CD14-positive monocyte (primary cell): ENCODE measurements at regions not wholly inside any gene's neighbourhood (a gene's known extent, or its start where the extent isn't known, plus 50 kb on each side); places are given as distances from the start of the nearest gene placed in this dataset.

ENCODE experiments used
- DNase-seq, 3 donors: peaks; one replicate each; pipeline ENCODE4 v3.0.0-alpha.2; 2011 to 2022
- H2AFZ ChIP-seq: 2 replicates; pipeline ENCODE4 v1.6.0; 2012; ENCODE audit warnings: mild to moderate bottlenecking, low read depth, low read length, inconsistent platforms; ENCODE audit not compliant: insufficient read depth, poor library complexity, severe bottlenecking
- H3K27ac ChIP-seq, 2 donors: 1 replicate in 1 of 2; 2 replicates in 1 of 2; pipeline ENCODE4 v1.5.1; 2012 to 2013; ENCODE audit warnings: low read length in 2 of 2, control low read depth in 1 of 2, inconsistent platforms in 1 of 2, low read depth in 1 of 2, mild to moderate bottlenecking in 1 of 2
- H3K27me3 ChIP-seq, 2 donors: one replicate each; pipeline versions ENCODE4 v1.6.0 to v1.6.1; 2011 to 2013; ENCODE audit warnings: low read length in 2 of 2; ENCODE audit not compliant: control insufficient read depth in 2 of 2, insufficient read depth in 2 of 2
- H3K36me3 ChIP-seq, 2 donors: replicated peaks in 1 of 2; 1 replicate in 1 of 2; 2 replicates in 1 of 2; pipeline versions ENCODE4 v1.5.1 to v1.6.1; 2012 to 2013; ENCODE audit warnings: low read length in 2 of 2, control low read depth in 1 of 2, inconsistent platforms in 1 of 2, mild to moderate bottlenecking in 1 of 2; ENCODE audit not compliant: insufficient read depth in 2 of 2, control insufficient read depth in 1 of 2
- H3K4me1 ChIP-seq, 2 donors: 1 replicate in 1 of 2; 2 replicates in 1 of 2; pipeline versions ENCODE4 v1.5.1 to v1.6.1; 2012 to 2013; ENCODE audit warnings: low read length in 2 of 2, control low read depth in 1 of 2, inconsistent platforms in 1 of 2, mild to moderate bottlenecking in 1 of 2, moderate library complexity in 1 of 2; ENCODE audit not compliant: insufficient read depth in 2 of 2, control insufficient read depth in 1 of 2
- H3K4me2 ChIP-seq: replicated peaks from 2 replicates; pipeline ENCODE3; 2012; ENCODE audit warnings: low read length, moderate library complexity, mild to moderate bottlenecking; ENCODE audit not compliant: poor library complexity, severe bottlenecking; ENCODE audit errors: extremely low read depth
- H3K4me3 ChIP-seq, 3 experiments: fragments of 200-600 bp in 1 of 3; sonication (generic) in 1 of 3; replicated peaks in 1 of 3; 1 replicate in 2 of 3; 2 replicates in 1 of 3; pipeline ENCODE4 v1.5.1; 2011 to 2013; ENCODE audit warnings: low read length in 3 of 3, mild to moderate bottlenecking in 3 of 3, control low read depth in 2 of 3, low read depth in 2 of 3, inconsistent platforms in 1 of 3, moderate library complexity in 1 of 3
- H3K79me2 ChIP-seq: 2 replicates; pipeline ENCODE4 v1.6.0; 2012; ENCODE audit warnings: mild to moderate bottlenecking, control low read depth, inconsistent platforms, low read length, moderate library complexity; ENCODE audit not compliant: insufficient read depth
- H3K9ac ChIP-seq: 2 replicates; pipeline ENCODE4 v1.6.0; 2017; ENCODE audit warnings: low read length, mild to moderate bottlenecking; ENCODE audit not compliant: insufficient read depth, poor library complexity, severe bottlenecking
- H3K9me3 ChIP-seq, 2 donors: replicated peaks in 1 of 2; 1 replicate in 1 of 2; 2 replicates in 1 of 2; pipeline versions ENCODE4 v1.5.1 to v1.6.1; 2012 to 2013; ENCODE audit warnings: low read length in 2 of 2, control low read depth in 1 of 2; ENCODE audit not compliant: control insufficient read depth in 1 of 2, insufficient read depth in 1 of 2
- H4K20me1 ChIP-seq: 2 replicates; pipeline ENCODE4 v1.6.0; 2012; ENCODE audit warnings: mild to moderate bottlenecking, low read length, control low read depth, moderate library complexity; ENCODE audit not compliant: insufficient read depth
- H3K27ac Mint-ChIP-seq, 7 donors: one replicate each; pipeline ENCODE4 v1.8.0; 2020; ENCODE audit warnings: mild to moderate bottlenecking in 7 of 7, mixed read lengths in 7 of 7, moderate library complexity in 6 of 7, inconsistent platforms in 2 of 7
- H3K27me3 Mint-ChIP-seq, 3 donors: one replicate each; pipeline ENCODE4 v1.8.0; 2021 to 2022; ENCODE audit warnings: low read depth in 3 of 3, mild to moderate bottlenecking in 3 of 3, mixed read lengths in 3 of 3, moderate library complexity in 3 of 3, inconsistent platforms in 1 of 3
- H3K36me3 Mint-ChIP-seq, 2 donors: one replicate each; pipeline ENCODE4 v1.8.0; 2020; ENCODE audit warnings: mixed read lengths in 2 of 2, inconsistent platforms in 1 of 2, mild to moderate bottlenecking in 1 of 2
- H3K4me1 Mint-ChIP-seq: one replicate; pipeline ENCODE4 v1.8.0; 2020; ENCODE audit warnings: mild to moderate bottlenecking, mixed read lengths
- H3K4me3 Mint-ChIP-seq, 2 donors: one replicate each; pipeline ENCODE4 v1.8.0; 2020; ENCODE audit warnings: mild to moderate bottlenecking in 2 of 2, mixed read lengths in 2 of 2, moderate library complexity in 1 of 2
- H3K9me3 Mint-ChIP-seq, 7 donors: one replicate each; pipeline ENCODE4 v1.8.0; 2020 to 2022; ENCODE audit warnings: mixed read lengths in 7 of 7, mild to moderate bottlenecking in 6 of 7, moderate library complexity in 6 of 7, inconsistent platforms in 2 of 7
- CTCF ChIP-seq: fragments of 200-600 bp; IDR thresholded peaks from one replicate; pipeline ENCODE4 v1.8.0; 2022; ENCODE audit warnings: antibody characterized with exemption, mild to moderate bottlenecking
- WGBS: methylation state at CpG from one replicate; pipeline ENCODE4 v1.1.5; 2013; ENCODE audit warnings: missing lambda C conversion rate; ENCODE audit not compliant: insufficient coverage; 5-methylcytosine and 5-hydroxymethylcytosine counted together
- intact Hi-C, 2 donors: fragments of 100-400 bp; cut with micrococcal nuclease; formaldehyde crosslinking; loops; one replicate each; pipeline versions ENCODE4 v1.15.0 to v1.15.1; 2023

- no peaks in the 10 kb centered on the region for H3K9me3 ChIP-seq
- Mint-ChIP-seq H3K9me3 (peaks cover 0 to 5% (median 0%) of the 10 kb centered on the region in 7 donors), H3K36me3 (no peaks in the 10 kb centered on the region), H3K4me1 (no peaks in the 10 kb centered on the region), H3K4me3 (no peak overlapping the region), H3K27me3 (peaks cover 0 to 2% (median 0%) of the 10 kb centered on the region in 3 donors), H3K27ac (no peak overlapping the region)
- H3K4me2 ChIP-seq, result no peak overlapping the region
- H3K4me3 ChIP-seq, result no peak overlapping the region
- no peak overlapping the region for H2AFZ ChIP-seq
- H3K27ac ChIP-seq, result no peak overlapping the region
- TF ChIP-seq CTCF, result no peak
- H3K36me3 ChIP-seq, result no peaks in the 10 kb centered on the region
- no peak overlapping the region for H3K9ac ChIP-seq
- H3K4me1 ChIP-seq, result no peaks in the 10 kb centered on the region
- no peaks in the 10 kb centered on the region for H4K20me1 ChIP-seq
- WGBS, result no CpG with 5 or more reads among the region's 3 CpGs
- no peak for DNase-seq
- no peaks in the 10 kb centered on the region for H3K27me3 ChIP-seq
- intact Hi-C loops, result no loop called here
- H3K79me2 ChIP-seq, result no peaks in the 10 kb centered on the region
These were observed 208.3 kb upstream of the ITGA1 start for GRCh38 chr5:52579391-52579790.

- Mint-ChIP-seq H3K36me3 (no peaks in the 10 kb centered on the region), H3K4me3 (no peak overlapping the region), H3K27ac (no peak overlapping the region), H3K9me3 (peaks cover 0 to 3% (median 0%) of the 10 kb centered on the region in 7 donors), H3K4me1 (no peaks in the 10 kb centered on the region), H3K27me3 (peaks cover 0 to 2% (median 0%) of the 10 kb centered on the region in 3 donors)
- WGBS, result 95% methylated on average over 1 of the region's 2 CpGs
- no peaks in the 10 kb centered on the region for H3K79me2 ChIP-seq
- no peak for TF ChIP-seq CTCF
- no peak overlapping the region for H3K27ac ChIP-seq
- H3K4me3 ChIP-seq, result no peak overlapping the region
- no peak overlapping the region for H3K9ac ChIP-seq
- intact Hi-C loops, result no loop called here
- no peak for DNase-seq
- no peaks in the 10 kb centered on the region for H4K20me1 ChIP-seq
- no peaks in the 10 kb centered on the region for H3K36me3 ChIP-seq
- H3K4me1 ChIP-seq, result no peaks in the 10 kb centered on the region
- H2AFZ ChIP-seq, result no peak overlapping the region
- no peak overlapping the region for H3K4me2 ChIP-seq
- H3K9me3 ChIP-seq, result no peaks in the 10 kb centered on the region
- H3K27me3 ChIP-seq, result no peaks in the 10 kb centered on the region
These were observed 206.8 kb upstream of the ITGA1 start for GRCh38 chr5:52580921-52581320.
